ENCODE measurements at regions not wholly inside any gene's neighbourhood (a gene's known extent, or its start where the extent isn't known, plus 50 kb on each side); places are given as distances from the start of the nearest gene placed in this dataset.

GRCh38 chr2:189382668-189383067 lies 58.6 kb upstream of the WDR75 start:
- ChIA-PET SMC1A (ENCODE audit: uncharacterized antibody, unreplicated experiment) (interaction anchor here (1.1 kb wide), 1 partner anchor 11 kb away, joined by 4 read pairs; no protein-coding TSS in a partner anchor), CTCF (no interaction called here), RAD21 (ENCODE audit: unreplicated experiment) (no interaction called here), POLR2A (no interaction called here)
- H3K36me3 ChIP-seq (ENCODE audit: control insufficient read depth in 2 of 2, insufficient read depth in 2 of 2, low read length in 1 of 2): no peaks in the 10 kb centered on the region
- no peak for FAIRE-seq
- no peaks in the 10 kb centered on the region for H3K9me3 ChIP-seq (replicated peaks; ENCODE audit: control insufficient read depth, insufficient read depth, low read length)
- H3K79me2 ChIP-seq (ENCODE audit: control insufficient read depth, insufficient read depth, low read length): no peaks in the 10 kb centered on the region
- no peak overlapping the region for H3K4me2 ChIP-seq (ENCODE audit: control insufficient read depth, insufficient read depth)
- intact Hi-C loops (cut with micrococcal nuclease; ENCODE audit: unreplicated experiment) (no loop called here), in situ Hi-C loops (cut with MboI) (no loop called here)
- TF ChIP-seq ASH2L (IDR thresholded peaks at IDR 0.05; ENCODE audit: borderline replicate concordance, low read depth): no peak
- TF ChIP-seq, protein P1, sequence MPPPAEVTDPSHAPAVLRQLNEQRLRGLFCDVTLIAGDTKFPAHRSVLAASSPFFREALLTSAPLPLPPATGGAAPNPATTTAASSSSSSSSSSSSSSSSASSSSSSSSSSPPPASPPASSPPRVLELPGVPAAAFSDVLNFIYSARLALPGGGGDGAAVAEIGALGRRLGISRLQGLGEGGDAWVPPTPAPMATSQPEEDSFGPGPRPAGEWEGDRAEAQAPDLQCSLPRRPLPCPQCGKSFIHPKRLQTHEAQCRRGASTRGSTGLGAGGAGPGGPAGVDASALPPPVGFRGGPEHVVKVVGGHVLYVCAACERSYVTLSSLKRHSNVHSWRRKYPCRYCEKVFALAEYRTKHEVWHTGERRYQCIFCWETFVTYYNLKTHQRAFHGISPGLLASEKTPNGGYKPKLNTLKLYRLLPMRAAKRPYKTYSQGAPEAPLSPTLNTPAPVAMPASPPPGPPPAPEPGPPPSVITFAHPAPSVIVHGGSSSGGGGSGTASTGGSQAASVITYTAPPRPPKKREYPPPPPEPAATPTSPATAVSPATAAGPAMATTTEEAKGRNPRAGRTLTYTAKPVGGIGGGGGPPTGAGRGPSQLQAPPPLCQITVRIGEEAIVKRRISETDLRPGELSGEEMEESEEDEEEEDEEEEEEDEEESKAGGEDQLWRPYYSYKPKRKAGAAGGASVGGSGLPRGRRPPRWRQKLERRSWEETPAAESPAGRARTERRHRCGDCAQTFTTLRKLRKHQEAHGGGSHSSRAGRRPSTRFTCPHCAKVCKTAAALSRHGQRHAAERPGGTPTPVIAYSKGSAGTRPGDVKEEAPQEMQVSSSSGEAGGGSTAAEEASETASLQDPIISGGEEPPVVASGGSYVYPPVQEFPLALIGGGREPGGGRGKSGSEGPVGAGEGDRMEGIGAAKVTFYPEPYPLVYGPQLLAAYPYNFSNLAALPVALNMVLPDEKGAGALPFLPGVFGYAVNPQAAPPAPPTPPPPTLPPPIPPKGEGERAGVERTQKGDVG (CRISPR knock-in tag; IDR thresholded peaks at IDR 0.05): no peak
- no peak for TF ChIP-seq NFYB (IDR thresholded peaks at IDR 0.05; ENCODE audit: insufficient read depth, low read depth, low read length)
- no peak for TF ChIP-seq BCL11A (IDR thresholded peaks at IDR 0.05; ENCODE audit: low read depth, low read length)
- no peak for TF ChIP-seq NR2C1 (IDR thresholded peaks at IDR 0.05)
- TF ChIP-seq, protein P2, sequence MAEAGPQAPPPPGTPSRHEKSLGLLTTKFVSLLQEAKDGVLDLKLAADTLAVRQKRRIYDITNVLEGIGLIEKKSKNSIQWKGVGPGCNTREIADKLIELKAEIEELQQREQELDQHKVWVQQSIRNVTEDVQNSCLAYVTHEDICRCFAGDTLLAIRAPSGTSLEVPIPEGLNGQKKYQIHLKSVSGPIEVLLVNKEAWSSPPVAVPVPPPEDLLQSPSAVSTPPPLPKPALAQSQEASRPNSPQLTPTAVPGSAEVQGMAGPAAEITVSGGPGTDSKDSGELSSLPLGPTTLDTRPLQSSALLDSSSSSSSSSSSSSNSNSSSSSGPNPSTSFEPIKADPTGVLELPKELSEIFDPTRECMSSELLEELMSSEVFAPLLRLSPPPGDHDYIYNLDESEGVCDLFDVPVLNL (IDR thresholded peaks at IDR 0.05; ENCODE audit: low read depth, low read length): no peak
- TF ChIP-seq NR2C2 (IDR thresholded peaks at IDR 0.05; ENCODE audit: borderline replicate concordance, control insufficient read depth, insufficient read length, low read depth): no peak
- no peak for TF ChIP-seq TCF12 (IDR thresholded peaks at IDR 0.05; ENCODE audit: low read depth, low read length)
- TF ChIP-seq ZBED1 (IDR thresholded peaks at IDR 0.05; ENCODE audit: borderline replicate concordance): no peak
- no peak for TF ChIP-seq CREM (IDR thresholded peaks at IDR 0.05; ENCODE audit: low read depth)
- TF ChIP-seq BHLHE40 (IDR thresholded peaks at IDR 0.05; ENCODE audit: borderline replicate concordance in 1 of 2, low read depth in 2 of 2, low read length in 1 of 2): no peak
- no peak for TF ChIP-seq PBX3 (IDR thresholded peaks at IDR 0.05; ENCODE audit: insufficient replicate concordance, low read depth, low read length)
- TF ChIP-seq CREB1 (IDR thresholded peaks at IDR 0.05; ENCODE audit: low read depth): no peak
- no peak for TF ChIP-seq WRNIP1 (IDR thresholded peaks at IDR 0.05; ENCODE audit: borderline replicate concordance, low read depth, low read length)
- TF ChIP-seq, protein P3, sequence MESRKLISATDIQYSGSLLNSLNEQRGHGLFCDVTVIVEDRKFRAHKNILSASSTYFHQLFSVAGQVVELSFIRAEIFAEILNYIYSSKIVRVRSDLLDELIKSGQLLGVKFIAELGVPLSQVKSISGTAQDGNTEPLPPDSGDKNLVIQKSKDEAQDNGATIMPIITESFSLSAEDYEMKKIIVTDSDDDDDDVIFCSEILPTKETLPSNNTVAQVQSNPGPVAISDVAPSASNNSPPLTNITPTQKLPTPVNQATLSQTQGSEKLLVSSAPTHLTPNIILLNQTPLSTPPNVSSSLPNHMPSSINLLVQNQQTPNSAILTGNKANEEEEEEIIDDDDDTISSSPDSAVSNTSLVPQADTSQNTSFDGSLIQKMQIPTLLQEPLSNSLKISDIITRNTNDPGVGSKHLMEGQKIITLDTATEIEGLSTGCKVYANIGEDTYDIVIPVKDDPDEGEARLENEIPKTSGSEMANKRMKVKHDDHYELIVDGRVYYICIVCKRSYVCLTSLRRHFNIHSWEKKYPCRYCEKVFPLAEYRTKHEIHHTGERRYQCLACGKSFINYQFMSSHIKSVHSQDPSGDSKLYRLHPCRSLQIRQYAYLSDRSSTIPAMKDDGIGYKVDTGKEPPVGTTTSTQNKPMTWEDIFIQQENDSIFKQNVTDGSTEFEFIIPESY (IDR thresholded peaks at IDR 0.05): no peak
- no peak for TF ChIP-seq ATF2 (IDR thresholded peaks at IDR 0.05; ENCODE audit: low read length)
- DNase-seq (ENCODE audit: low read depth, low spot score): no peak
- H3K27me3 ChIP-seq (replicated peaks in 1 of 2; ENCODE audit: control insufficient read depth in 2 of 2, insufficient read depth in 2 of 2, low read length in 1 of 2): no peaks in the 10 kb centered on the region
- no peak overlapping the region for H2AFZ ChIP-seq (ENCODE audit: control insufficient read depth, low read depth, low read length)
- no peaks in the 10 kb centered on the region for H4K20me1 ChIP-seq (ENCODE audit: control insufficient read depth, insufficient read depth)
- no TSS peak for BruUV-seq (replicated peaks)
- no peak overlapping the region for H3K27ac ChIP-seq (ENCODE audit: control insufficient read depth, insufficient read depth)
- H3K9ac ChIP-seq (ENCODE audit: control insufficient read depth, insufficient read depth, low read length): no peak overlapping the region
- no peak for ATAC-seq
- no peak overlapping the region for H3K4me3 ChIP-seq
- H3K4me1 ChIP-seq (ENCODE audit: control insufficient read depth, insufficient read depth, low read length): no peaks in the 10 kb centered on the region

All from GM12878 (cell line).